ENCODE measurements at regions not wholly inside any gene's neighbourhood (a gene's known extent, or its start where the extent isn't known, plus 50 kb on each side); places are given as distances from the start of the nearest gene placed in this dataset.

DNA sequence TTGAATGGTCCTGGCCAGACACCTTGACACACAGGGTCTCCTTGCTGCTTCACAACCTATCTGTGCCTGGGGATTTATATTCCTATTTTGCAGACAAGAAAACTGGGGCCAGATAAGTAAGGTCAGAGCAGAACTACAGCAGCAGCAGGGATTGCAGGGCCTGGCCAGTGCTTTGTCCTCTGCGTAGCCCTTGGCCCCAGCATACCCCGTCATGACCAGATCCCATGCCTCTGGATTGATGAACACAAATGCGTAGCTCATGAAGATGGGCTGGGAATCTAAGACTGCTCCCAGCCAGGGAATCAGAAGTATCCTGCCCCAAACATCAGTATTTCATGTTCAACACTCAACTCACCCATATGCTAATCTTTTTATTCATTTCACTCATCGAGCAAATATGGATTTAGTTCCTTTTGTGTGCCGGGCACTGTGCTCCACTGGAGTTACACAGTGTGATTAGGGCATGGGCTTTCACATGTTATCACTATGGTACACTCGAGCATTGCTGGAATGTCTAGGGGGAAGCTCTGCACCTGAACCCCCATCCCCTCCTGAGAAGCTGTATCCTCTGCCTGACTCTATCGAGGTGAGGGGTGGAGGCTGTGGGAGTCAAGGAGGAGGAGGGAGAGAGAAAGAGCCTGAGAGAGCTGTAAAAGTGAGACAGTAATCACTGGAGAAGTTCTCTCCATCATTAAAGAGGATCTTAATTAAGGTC is 143.3 kb downstream of the CYP26B1 start:
- DNase-seq = no peak

- no peak for DNase-seq
These were observed 143.9 kb downstream of the CYP26B1 start for GRCh38 chr2:72003796-72004195.

- DNase-seq = no peak
These were observed 144.5 kb downstream of the CYP26B1 start for GRCh38 chr2:72003124-72003523.

GRCh38 chr2:72001937-72002690 is 145.5 kb downstream of the CYP26B1 start:
- no peak for DNase-seq

- DNase-seq = no peak
These were observed 147.6 kb downstream of the CYP26B1 start for GRCh38 chr2:72000110-72000509.

- DNase-seq = no peak
These were observed 148.1 kb downstream of the CYP26B1 start for GRCh38 chr2:71999580-71999979.

- DNase-seq = no peak
These were observed 149.8 kb downstream of the CYP26B1 start for GRCh38 chr2:71997843-71998242.

- DNase-seq = no peak
These were observed 152.5 kb downstream of the CYP26B1 start for GRCh38 chr2:71995067-71995665.

GRCh38 chr2:71992036-71992435 is 155.6 kb downstream of the CYP26B1 start:
- DNase-seq = no peak

DNA sequence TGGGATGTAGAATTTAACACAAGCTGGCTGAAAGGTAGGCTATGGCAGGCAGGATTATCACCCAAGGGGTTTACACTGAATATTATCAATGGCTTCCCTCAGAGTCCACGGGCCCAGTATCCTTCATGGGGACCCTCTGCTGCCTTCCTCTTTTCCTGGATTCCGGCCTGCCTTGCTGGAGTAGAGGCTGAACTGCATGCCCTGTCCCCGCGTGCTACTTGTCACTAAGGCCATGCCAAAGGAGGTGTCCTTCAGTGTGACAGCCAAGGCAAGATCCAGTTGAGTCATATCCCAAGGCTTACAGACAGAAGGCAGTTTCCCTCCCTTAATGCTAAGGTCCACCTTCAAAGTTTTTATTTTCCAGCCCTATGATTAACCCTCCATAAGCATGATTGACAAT is 156.3 kb downstream of the CYP26B1 start:
- no peak for DNase-seq

DNA sequence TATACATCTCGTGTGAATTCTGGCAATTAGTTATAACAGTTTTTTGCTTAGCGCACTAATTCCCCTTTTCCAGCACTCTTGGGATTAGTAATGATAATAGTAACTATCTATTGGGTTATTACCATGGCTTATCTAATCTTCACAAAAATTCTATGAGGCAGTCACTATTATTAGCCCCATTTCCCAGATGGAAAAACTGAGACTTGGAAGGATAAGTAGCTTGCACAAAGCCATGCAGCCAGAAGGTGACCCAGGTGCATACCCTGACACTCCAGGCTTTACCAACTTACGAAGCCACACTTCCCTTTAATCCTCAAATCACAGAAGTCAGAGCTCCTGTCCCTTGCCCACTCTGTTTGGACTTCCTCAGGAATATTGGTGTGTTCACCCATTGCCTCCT is 156.8 kb downstream of the CYP26B1 start:
- DNase-seq = no peak

- no peak for DNase-seq
These were observed 157.5 kb downstream of the CYP26B1 start for GRCh38 chr2:71990122-71990521.

GRCh38 chr2:71989671-71990070 is 158.0 kb downstream of the CYP26B1 start:
- DNase-seq = no peak

GRCh38 chr2:71988170-71988569 is 159.5 kb downstream of the CYP26B1 start:
- DNase-seq = no peak

DNA sequence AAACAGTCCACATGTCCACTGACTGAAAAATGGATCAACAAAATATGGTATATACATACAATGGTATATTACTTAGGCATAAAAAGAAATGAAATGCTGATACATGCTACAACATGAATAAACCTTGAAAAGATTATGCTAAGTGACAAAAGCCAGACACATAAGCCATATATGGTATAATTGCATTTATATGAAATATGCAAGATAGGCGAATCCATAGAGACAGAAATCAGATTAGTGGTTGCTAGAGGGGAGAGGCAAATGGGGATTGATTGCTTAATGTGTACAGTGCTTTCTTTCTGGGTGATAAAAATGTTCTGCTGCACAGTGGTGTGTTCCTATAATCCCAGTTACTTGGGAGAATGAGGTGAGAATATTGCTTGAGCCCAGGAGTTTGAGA is 171.0 kb downstream of the CYP26B1 start:
- no peak for DNase-seq

GRCh38 chr2:71974846-71975245 is 172.8 kb downstream of the CYP26B1 start:
- DNase-seq = no peak

DNA sequence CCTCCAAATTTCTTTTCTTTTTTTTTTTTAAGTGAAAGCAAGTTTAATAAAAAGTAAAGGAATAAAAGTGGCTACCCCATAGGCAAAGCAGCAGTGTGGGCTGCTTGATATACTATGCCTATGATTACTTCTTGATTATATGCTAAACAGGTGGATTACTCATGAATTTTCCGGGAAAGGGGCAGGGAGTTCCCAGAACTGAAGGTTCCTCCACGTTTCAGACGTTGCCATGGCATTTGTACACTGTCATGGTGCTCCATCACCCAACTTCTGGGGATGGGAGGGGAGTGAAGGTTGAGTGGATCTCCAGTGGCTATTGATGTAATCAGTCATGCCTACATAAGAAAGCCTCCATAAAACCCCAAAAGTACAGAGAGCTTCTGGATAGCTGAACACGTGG is 176.2 kb downstream of the CYP26B1 start:
- DNase-seq = no peak

DNA sequence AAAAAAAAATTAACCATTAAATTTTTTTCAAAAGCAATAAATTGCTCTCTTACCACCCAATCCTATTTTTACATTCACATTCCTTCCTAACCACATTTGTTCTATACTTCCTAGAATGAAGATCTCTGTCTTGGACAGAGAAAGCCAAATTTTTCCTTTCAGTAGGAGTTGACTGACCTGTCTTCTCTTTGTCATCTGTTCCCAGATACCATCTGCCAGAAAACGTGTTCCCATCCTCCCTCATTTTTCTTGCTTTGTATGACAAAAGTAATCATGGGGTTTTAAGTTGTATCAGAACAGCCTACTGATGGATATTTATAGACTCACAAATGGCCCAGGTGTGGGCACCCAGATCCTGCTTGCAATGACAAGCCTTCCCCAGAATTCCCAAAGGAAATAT is 182.1 kb downstream of the CYP26B1 start:
- DNase-seq = no peak

- no peak for DNase-seq
These were observed 184.6 kb downstream of the CYP26B1 start for GRCh38 chr2:71962911-71963694.

GRCh38 chr2:71962350-71962749 is 185.3 kb downstream of the CYP26B1 start:
- DNase-seq = no peak

DNA sequence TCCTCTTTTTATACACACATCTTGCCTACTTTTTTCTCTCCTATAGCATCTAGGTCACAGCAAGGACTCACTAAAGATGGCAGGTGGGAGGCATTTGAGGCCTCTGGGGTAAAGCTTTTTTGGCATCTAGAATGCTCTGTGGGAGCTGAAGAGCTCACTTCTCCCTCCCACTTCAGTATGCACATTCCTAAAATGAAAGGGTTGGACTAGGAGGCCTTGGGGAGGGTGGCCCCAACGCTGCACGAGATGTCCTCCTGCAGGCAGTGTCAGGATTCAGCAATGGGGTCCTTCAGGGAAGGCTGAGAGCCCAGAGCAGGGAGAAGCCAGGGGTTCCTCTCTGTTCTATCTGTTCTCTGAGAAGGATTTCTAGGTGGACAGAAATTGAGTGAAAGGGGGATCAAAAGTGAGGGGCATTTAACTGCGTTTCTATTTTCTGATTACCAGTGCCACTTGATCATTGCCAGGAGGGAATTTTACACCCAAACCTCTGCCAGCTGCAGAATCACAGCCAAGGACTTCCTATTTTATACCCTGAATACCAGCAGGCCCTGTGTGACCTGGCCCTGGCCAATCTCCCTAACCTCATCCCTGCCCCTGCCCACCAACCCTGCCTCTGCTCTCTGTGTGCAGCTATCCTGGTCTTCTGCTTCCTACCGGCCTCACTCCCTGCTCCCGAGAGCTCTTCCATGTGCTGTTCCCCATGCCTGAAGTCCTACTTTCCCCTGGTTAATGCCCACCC is 186.2 kb downstream of the CYP26B1 start:
- DNase-seq = no peak

DNA sequence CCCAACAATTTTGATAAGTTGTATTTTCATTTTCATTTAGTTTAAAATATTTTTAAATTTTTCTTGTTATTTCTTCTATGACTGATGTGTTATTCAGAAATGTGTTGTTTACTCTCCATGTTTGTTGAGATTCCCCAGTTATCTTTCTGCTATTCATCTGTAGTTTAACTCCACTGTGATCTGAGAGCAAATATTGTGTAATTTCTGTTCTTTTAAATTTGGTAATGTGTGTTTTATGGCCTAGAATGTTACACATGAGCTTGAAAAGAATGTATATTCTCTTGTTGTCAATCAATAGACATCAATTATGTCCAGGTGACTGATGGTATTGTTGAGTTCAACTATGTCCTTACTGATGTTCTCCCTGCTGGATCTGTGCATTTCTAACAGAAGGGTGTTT is 188.2 kb downstream of the CYP26B1 start:
- DNase-seq = no peak
